GM12878 (cell line): ENCODE measurements at regions not wholly inside any gene's neighbourhood (a gene's known extent, or its start where the extent isn't known, plus 50 kb on each side); places are given as distances from the start of the nearest gene placed in this dataset.

ENCODE experiments used
- ATF3 ChIP-seq: IDR thresholded peaks from 2 replicates; pipeline ENCODE4 v1.6.1; 2011; ENCODE audit warnings: low read depth, mild to moderate bottlenecking, low read length, moderate library complexity, borderline replicate concordance; ENCODE audit errors: extremely low read depth
- E2F8 ChIP-seq: fragments of 450-650 bp; IDR thresholded peaks from 2 replicates; pipeline ENCODE4 v1.6.1; 2018; ENCODE audit warnings: mild to moderate bottlenecking, low read depth, moderate library complexity; ENCODE audit not compliant: partially characterized antibody
- MAX ChIP-seq: IDR thresholded peaks from 2 replicates; pipeline ENCODE4 v1.6.1; 2012; ENCODE audit warnings: low read depth, low read length, improper control_type of control experiment
- REST ChIP-seq: IDR thresholded peaks from 2 replicates; pipeline ENCODE4 v1.6.1; 2012; ENCODE audit warnings: mild to moderate bottlenecking, low read depth, low read length
- RFX5 ChIP-seq: IDR thresholded peaks from 2 replicates; pipeline ENCODE4 v1.6.1; 2011; ENCODE audit warnings: low read depth, low read length, improper control_type of control experiment
- TCF12 ChIP-seq: IDR thresholded peaks from 2 replicates; pipeline ENCODE4 v1.6.1; 2011; ENCODE audit warnings: low read depth, mild to moderate bottlenecking, low read length
- TF ChIP-seq, protein P1 (sequence below), 3 experiments: IDR thresholded peaks in 2 of 3; conservative IDR thresholded peaks in 1 of 3; 2 replicates each; pipeline ENCODE4 v1.5.1; 2011; ENCODE audit warnings: low read depth in 3 of 3, low read length in 3 of 3, mild to moderate bottlenecking in 3 of 3, control low read depth in 2 of 3, moderate library complexity in 2 of 3, inconsistent platforms in 1 of 3, mixed read lengths in 1 of 3; ENCODE audit not compliant: control insufficient read depth in 2 of 3, insufficient read depth in 1 of 3; ENCODE audit errors: extremely low read depth in 1 of 3

DNA sequence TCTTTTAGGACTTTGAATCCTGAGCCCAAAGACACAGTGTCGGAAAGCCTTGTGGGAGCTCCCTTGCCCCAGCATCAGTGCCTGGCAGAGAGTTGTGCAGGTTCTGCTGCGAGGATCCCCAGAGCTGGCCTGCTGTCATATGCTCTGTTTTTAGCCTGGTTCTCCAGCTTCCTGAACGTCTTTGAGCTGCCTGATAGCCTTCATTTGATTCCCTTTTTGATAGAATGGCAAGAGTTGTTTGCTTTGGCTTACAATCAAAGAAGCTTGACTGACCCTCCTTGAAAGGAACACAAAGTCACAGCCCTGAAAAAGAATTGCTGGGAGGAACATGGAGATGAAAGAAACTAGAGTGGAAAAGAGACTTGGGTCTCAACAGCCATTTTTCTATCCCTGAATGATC, 95.4 kb downstream of the C1QL2 start:
- TF ChIP-seq TCF12 (no peak), REST (no peak), ATF3 (no peak), RFX5 (no peak), E2F8 (no peak), MAX (no peak)
- TF ChIP-seq, protein P1, sequence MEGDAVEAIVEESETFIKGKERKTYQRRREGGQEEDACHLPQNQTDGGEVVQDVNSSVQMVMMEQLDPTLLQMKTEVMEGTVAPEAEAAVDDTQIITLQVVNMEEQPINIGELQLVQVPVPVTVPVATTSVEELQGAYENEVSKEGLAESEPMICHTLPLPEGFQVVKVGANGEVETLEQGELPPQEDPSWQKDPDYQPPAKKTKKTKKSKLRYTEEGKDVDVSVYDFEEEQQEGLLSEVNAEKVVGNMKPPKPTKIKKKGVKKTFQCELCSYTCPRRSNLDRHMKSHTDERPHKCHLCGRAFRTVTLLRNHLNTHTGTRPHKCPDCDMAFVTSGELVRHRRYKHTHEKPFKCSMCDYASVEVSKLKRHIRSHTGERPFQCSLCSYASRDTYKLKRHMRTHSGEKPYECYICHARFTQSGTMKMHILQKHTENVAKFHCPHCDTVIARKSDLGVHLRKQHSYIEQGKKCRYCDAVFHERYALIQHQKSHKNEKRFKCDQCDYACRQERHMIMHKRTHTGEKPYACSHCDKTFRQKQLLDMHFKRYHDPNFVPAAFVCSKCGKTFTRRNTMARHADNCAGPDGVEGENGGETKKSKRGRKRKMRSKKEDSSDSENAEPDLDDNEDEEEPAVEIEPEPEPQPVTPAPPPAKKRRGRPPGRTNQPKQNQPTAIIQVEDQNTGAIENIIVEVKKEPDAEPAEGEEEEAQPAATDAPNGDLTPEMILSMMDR (IDR thresholded peaks at IDR 0.05 in 2 of 3, conservative IDR thresholded peaks at IDR 0.05 in 1 of 3; ENCODE audit: control insufficient read depth in 2 of 3, extremely low read depth in 1 of 3, insufficient read depth in 1 of 3, low read depth in 3 of 3, low read length in 3 of 3), result no peak
